ENCODE measurements at regions not wholly inside any gene's neighbourhood (a gene's known extent, or its start where the extent isn't known, plus 50 kb on each side); places are given as distances from the start of the nearest gene placed in this dataset.
"Not testable (repeated sequence)": the region's sequence is repeated elsewhere in the genome, so short reads cannot be mapped to it uniquely, and the experiment has no call there.

- no peak for DNase-seq (ENCODE audit: low read depth)
Observed at GRCh38 chr5:14942212-14942611, 70.6 kb upstream of the ANKH start.

- no peak for DNase-seq (ENCODE audit: low read depth)
Observed at GRCh38 chr5:14937254-14937653, 65.7 kb upstream of the ANKH start.

- DNase-seq (ENCODE audit: low read depth) = no peak
Observed at GRCh38 chr5:14936588-14936987, 65.0 kb upstream of the ANKH start.

GRCh38 chr5:14935341-14935740 lies 63.8 kb upstream of the ANKH start:
- DNase-seq (ENCODE audit: low read depth) = no peak

- no peak for DNase-seq (ENCODE audit: low read depth)
Observed at GRCh38 chr5:14932902-14933469, 61.4 kb upstream of the ANKH start.

- no peak for DNase-seq (ENCODE audit: low read depth)
Observed at GRCh38 chr5:14930486-14930885, 58.9 kb upstream of the ANKH start.

- no peak for DNase-seq (ENCODE audit: low read depth)
Observed at GRCh38 chr5:14929293-14930065, 57.9 kb upstream of the ANKH start.

GRCh38 chr5:14928661-14929060 lies 57.1 kb upstream of the ANKH start:
- no peak for DNase-seq (ENCODE audit: low read depth)

- DNase-seq (ENCODE audit: low read depth) = no peak
Observed at GRCh38 chr5:14925326-14925725, 53.7 kb upstream of the ANKH start.

GRCh38 chr5:14922952-14923351 lies 51.4 kb upstream of the ANKH start:
- not testable (repeated sequence) for DNase-seq (ENCODE audit: low read depth)

GRCh38 chr5:14922456-14922855 lies 50.9 kb upstream of the ANKH start:
- no peak for DNase-seq (ENCODE audit: low read depth)
